ENCODE measurements at regions not wholly inside any gene's neighbourhood (a gene's known extent, or its start where the extent isn't known, plus 50 kb on each side); places are given as distances from the start of the nearest gene placed in this dataset.
"Not testable (repeated sequence)": the region's sequence is repeated elsewhere in the genome, so short reads cannot be mapped to it uniquely, and the experiment has no call there.

GRCh38 chr18:39208729-39209128, 1643.1 kb upstream of the CELF4 start:
- 85% methylated on average over 2 of the region's 2 CpGs for WGBS
- TF ChIP-seq RAD21 (IDR thresholded peaks at IDR 0.05) (no peak), MAX (IDR thresholded peaks at IDR 0.05) (no peak), ZBTB33 (IDR thresholded peaks at IDR 0.05) (no peak), JUND (IDR thresholded peaks at IDR 0.05) (no peak), HNF4A (conservative IDR thresholded peaks at IDR 0.05) (no peak)
- H3K4me1 ChIP-seq (ENCODE audit: control insufficient read depth in 4 of 4, insufficient read depth in 4 of 4, low read length in 3 of 4), result no peaks in the 10 kb centered on the region

GRCh38 chr18:39208190-39208589, 1642.6 kb upstream of the CELF4 start:
- WGBS, result 65% methylated on average over 2 of the region's 2 CpGs
- Histone ChIP-seq H3K4me1 (ENCODE audit: control insufficient read depth in 4 of 4, insufficient read depth in 4 of 4, low read length in 3 of 4) (no peaks in the 10 kb centered on the region), H3K9me3 (ENCODE audit: control insufficient read depth in 4 of 4, low read length in 3 of 4) (no peaks in the 10 kb centered on the region), H3K9ac (ENCODE audit: low read depth in 1 of 2, low read length in 2 of 2) (no peak overlapping the region), H3K36me3 (ENCODE audit: control insufficient read depth in 4 of 4, insufficient read depth in 3 of 4, low read depth in 1 of 4, low read length in 3 of 4) (no peaks in the 10 kb centered on the region), H3K27ac (ENCODE audit: low read depth in 1 of 2, low read length in 2 of 2) (no peak overlapping the region), H3K27me3 (ENCODE audit: control insufficient read depth in 4 of 4, insufficient read depth in 4 of 4, low read length in 3 of 4) (no peaks in the 10 kb centered on the region), H3K4me3 (ENCODE audit: low read depth in 1 of 3, low read length in 3 of 3) (no peak overlapping the region)
- no peak for DNase-seq (ENCODE audit: low spot score)
- TF ChIP-seq ZBTB33 (IDR thresholded peaks at IDR 0.05), result no peak
- no peak for TF ChIP-seq RXRA (IDR thresholded peaks at IDR 0.05)
- TF ChIP-seq HNF4G (IDR thresholded peaks at IDR 0.05), result no peak
- no peak for TF ChIP-seq RAD21 (IDR thresholded peaks at IDR 0.05)
- no peak for TF ChIP-seq NR2F2 (IDR thresholded peaks at IDR 0.05)
- no peak for TF ChIP-seq YY1 (IDR thresholded peaks at IDR 0.05)
- TF ChIP-seq EGR1 (IDR thresholded peaks at IDR 0.05; ENCODE audit: low read depth in 2 of 2), result no peak
- no peak for TF ChIP-seq HNF4A (conservative IDR thresholded peaks at IDR 0.05)
- no peak for TF ChIP-seq FOXA1 (IDR thresholded peaks at IDR 0.05)
- no peak for TF ChIP-seq SP1 (IDR thresholded peaks at IDR 0.05)
- TF ChIP-seq MAX (IDR thresholded peaks at IDR 0.05), result no peak
- no peak for TF ChIP-seq CTCF (IDR thresholded peaks at IDR 0.05; ENCODE audit: low read depth, low read length, missing input control)
- no peak for TF ChIP-seq FOXA2 (IDR thresholded peaks at IDR 0.05)
- TF ChIP-seq TAF1 (conservative IDR thresholded peaks at IDR 0.05), result no peak
- TF ChIP-seq REST (IDR thresholded peaks at IDR 0.05), result no peak
- no peak for TF ChIP-seq ATF3 (IDR thresholded peaks at IDR 0.05)
- TF ChIP-seq GABPA (IDR thresholded peaks at IDR 0.05 in 1 of 2, conservative IDR thresholded peaks at IDR 0.05 in 1 of 2), result no peak
- no peak for TF ChIP-seq JUND (IDR thresholded peaks at IDR 0.05)

More at GRCh38 chr18:39208729-39209128, 1643.1 kb upstream of the CELF4 start:
- H3K9ac ChIP-seq (ENCODE audit: low read depth in 1 of 2, low read length in 2 of 2), result no peak overlapping the region
- H3K27me3 ChIP-seq (ENCODE audit: control insufficient read depth in 4 of 4, insufficient read depth in 4 of 4, low read length in 3 of 4), result no peaks in the 10 kb centered on the region
- no peaks in the 10 kb centered on the region for H3K9me3 ChIP-seq (ENCODE audit: control insufficient read depth in 4 of 4, low read length in 3 of 4)
- H3K27ac ChIP-seq (ENCODE audit: low read depth in 1 of 2, low read length in 2 of 2), result no peak overlapping the region
- H3K36me3 ChIP-seq (ENCODE audit: control insufficient read depth in 4 of 4, insufficient read depth in 3 of 4, low read depth in 1 of 4, low read length in 3 of 4), result no peaks in the 10 kb centered on the region
- no peak for DNase-seq (ENCODE audit: low spot score)
- no peak overlapping the region for H3K4me3 ChIP-seq (ENCODE audit: low read depth in 1 of 3, low read length in 3 of 3)

- H3K27ac ChIP-seq (ENCODE audit: low read depth in 1 of 2, low read length in 2 of 2); H3K9me3 ChIP-seq (ENCODE audit: control insufficient read depth in 4 of 4, low read length in 3 of 4); H3K4me3 ChIP-seq (ENCODE audit: low read depth in 1 of 3, low read length in 3 of 3); H3K36me3 ChIP-seq (ENCODE audit: control insufficient read depth in 4 of 4, insufficient read depth in 3 of 4, low read depth in 1 of 4, low read length in 3 of 4); H3K27me3 ChIP-seq (ENCODE audit: control insufficient read depth in 4 of 4, insufficient read depth in 4 of 4, low read length in 3 of 4); DNase-seq (ENCODE audit: low spot score); H3K4me1 ChIP-seq (ENCODE audit: control insufficient read depth in 4 of 4, insufficient read depth in 4 of 4, low read length in 3 of 4); H3K9ac ChIP-seq (ENCODE audit: low read depth in 1 of 2, low read length in 2 of 2): not testable (repeated sequence)
- WGBS, result 93% methylated on average over 4 of the region's 4 CpGs
Observed at GRCh38 chr18:39206398-39207103, 1641.0 kb upstream of the CELF4 start.

Measured in liver (tissue), 8 donors.